ENCODE measurements at regions not wholly inside any gene's neighbourhood (a gene's known extent, or its start where the extent isn't known, plus 50 kb on each side); places are given as distances from the start of the nearest gene placed in this dataset.

DNA sequence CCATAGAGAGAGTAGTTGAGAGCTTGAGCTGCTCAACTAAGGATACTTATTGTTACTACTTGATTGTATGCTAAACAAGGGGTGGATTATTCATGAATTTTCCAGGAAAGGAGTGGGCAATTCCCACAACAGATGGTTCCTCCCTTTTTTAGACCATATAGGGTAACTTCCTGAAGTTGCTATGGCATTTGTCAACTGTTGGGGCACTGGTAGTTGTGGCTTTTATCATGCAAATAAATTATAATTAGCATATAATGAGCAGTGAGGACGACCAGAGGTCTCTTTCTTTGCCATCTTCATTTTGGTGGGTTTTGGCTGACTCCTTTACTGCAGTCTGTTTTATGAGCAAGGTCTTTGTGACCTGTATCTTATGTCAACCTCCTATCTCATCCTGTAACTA, 1403.5 kb upstream of the PABPC4L start:
- 9 to 38% (median 24%) methylated on average over 1 of the region's 1 CpG for WGBS, 3 donors
- Histone ChIP-seq H3K4me1 (no peaks in the 10 kb centered on the region), H3K27ac (no peak overlapping the region), H3K9me3 (peaks cover 13% of the 10 kb centered on the region), H3K36me3 (ENCODE audit: insufficient read depth in 1 of 2, low read depth in 1 of 2) (no peaks in the 10 kb centered on the region), H3K4me3 (no peak overlapping the region), H3K27me3 (ENCODE audit: insufficient read depth in 3 of 3, low read length in 2 of 3) (no peaks in the 10 kb centered on the region)
- DNase-seq (no peak), ATAC-seq (no peak)
- TF ChIP-seq, protein P1, sequence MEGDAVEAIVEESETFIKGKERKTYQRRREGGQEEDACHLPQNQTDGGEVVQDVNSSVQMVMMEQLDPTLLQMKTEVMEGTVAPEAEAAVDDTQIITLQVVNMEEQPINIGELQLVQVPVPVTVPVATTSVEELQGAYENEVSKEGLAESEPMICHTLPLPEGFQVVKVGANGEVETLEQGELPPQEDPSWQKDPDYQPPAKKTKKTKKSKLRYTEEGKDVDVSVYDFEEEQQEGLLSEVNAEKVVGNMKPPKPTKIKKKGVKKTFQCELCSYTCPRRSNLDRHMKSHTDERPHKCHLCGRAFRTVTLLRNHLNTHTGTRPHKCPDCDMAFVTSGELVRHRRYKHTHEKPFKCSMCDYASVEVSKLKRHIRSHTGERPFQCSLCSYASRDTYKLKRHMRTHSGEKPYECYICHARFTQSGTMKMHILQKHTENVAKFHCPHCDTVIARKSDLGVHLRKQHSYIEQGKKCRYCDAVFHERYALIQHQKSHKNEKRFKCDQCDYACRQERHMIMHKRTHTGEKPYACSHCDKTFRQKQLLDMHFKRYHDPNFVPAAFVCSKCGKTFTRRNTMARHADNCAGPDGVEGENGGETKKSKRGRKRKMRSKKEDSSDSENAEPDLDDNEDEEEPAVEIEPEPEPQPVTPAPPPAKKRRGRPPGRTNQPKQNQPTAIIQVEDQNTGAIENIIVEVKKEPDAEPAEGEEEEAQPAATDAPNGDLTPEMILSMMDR (IDR thresholded peaks at IDR 0.05) = no peak
- intact Hi-C loops (cut with DNase I) = no loop called here

GRCh38 chr4:135604531-135604930, 1402.9 kb upstream of the PABPC4L start:
- H3K9me3 ChIP-seq = peaks cover 14% of the 10 kb centered on the region
- TF ChIP-seq, protein P1 (IDR thresholded peaks at IDR 0.05) = no peak
- H3K27me3 ChIP-seq (ENCODE audit: insufficient read depth in 3 of 3, low read length in 2 of 3) = no peaks in the 10 kb centered on the region
- no peaks in the 10 kb centered on the region for H3K36me3 ChIP-seq (ENCODE audit: insufficient read depth in 1 of 2, low read depth in 1 of 2)
- 70 to 76% (median 73%) methylated on average over 1 of the region's 1 CpG for WGBS, 3 donors
- intact Hi-C loops (cut with DNase I) = no loop called here
- no peaks in the 10 kb centered on the region for H3K4me1 ChIP-seq
- no peak overlapping the region for H3K4me3 ChIP-seq
- DNase-seq = no peak
- no peak for ATAC-seq
- no peak overlapping the region for H3K27ac ChIP-seq

DNA sequence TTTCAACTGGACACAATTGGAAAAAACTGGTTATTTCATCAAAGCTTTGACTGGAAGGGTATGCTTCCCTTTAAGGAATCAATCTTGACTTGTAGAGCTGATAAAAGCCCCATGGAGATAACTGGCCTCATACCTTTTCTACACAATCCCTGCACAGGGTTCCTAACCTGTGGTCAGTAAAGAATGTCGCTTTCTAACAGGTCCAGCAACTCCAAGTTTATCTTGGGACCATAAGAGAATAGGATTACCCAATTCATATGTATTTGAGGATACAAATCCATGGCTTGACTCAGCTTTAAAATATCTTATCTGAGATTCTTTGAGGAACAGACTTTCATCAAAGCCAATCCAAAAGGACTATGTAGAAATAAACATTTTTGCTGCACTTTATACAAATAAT, 1399.8 kb upstream of the PABPC4L start:
- 63 to 75% (median 73%) methylated on average over 1 of the region's 1 CpG for WGBS, 3 donors
- ATAC-seq (no peak), DNase-seq (no peak)
- peaks cover 17% of the 10 kb centered on the region for H3K9me3 ChIP-seq
- no peak overlapping the region for H3K27ac ChIP-seq
- H3K36me3 ChIP-seq (ENCODE audit: insufficient read depth in 1 of 2, low read depth in 1 of 2) = no peaks in the 10 kb centered on the region
- H3K4me3 ChIP-seq = no peak overlapping the region
- no peaks in the 10 kb centered on the region for H3K4me1 ChIP-seq
- no peaks in the 10 kb centered on the region for H3K27me3 ChIP-seq (ENCODE audit: insufficient read depth in 3 of 3, low read length in 2 of 3)
- intact Hi-C loops (cut with DNase I) = no loop called here
- TF ChIP-seq, protein P1 (IDR thresholded peaks at IDR 0.05) = no peak

GRCh38 chr4:135598151-135598550, 1396.6 kb upstream of the PABPC4L start:
- no peaks in the 10 kb centered on the region for H3K27me3 ChIP-seq (ENCODE audit: insufficient read depth in 3 of 3, low read length in 2 of 3)
- 39 to 48% (median 43%) methylated on average over 1 of the region's 1 CpG for WGBS, 3 donors
- H3K4me3 ChIP-seq = no peak overlapping the region
- ATAC-seq (no peak), DNase-seq (no peak)
- intact Hi-C loops (cut with DNase I) = no loop called here
- H3K36me3 ChIP-seq (ENCODE audit: insufficient read depth in 1 of 2, low read depth in 1 of 2) = no peaks in the 10 kb centered on the region
- TF ChIP-seq, protein P1 (IDR thresholded peaks at IDR 0.05) = no peak
- no peaks in the 10 kb centered on the region for H3K4me1 ChIP-seq
- no peak overlapping the region for H3K27ac ChIP-seq
- peaks cover 17% of the 10 kb centered on the region for H3K9me3 ChIP-seq

DNA sequence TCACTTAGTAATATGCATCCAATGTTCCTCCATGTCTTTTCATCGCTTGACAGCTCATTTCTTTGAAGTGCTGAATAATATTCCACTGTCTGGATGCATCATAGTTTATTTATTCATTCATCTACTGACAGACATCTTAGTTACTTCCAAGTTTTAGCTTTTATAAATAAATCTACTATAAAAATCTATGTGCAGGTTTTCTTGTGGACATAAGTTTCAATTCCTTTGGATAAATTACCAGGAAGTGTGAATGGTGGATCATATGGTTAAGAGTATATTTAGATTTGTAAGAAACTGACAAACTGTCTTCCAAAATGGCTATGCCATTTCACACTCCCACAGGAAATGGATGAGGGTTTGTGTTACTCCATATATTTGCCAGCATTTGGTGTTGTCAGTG, 1392.9 kb upstream of the PABPC4L start:
- ATAC-seq = no peak
- intact Hi-C loops (cut with DNase I) = no loop called here
- Histone ChIP-seq H3K4me3 (no peak overlapping the region), H3K36me3 (ENCODE audit: insufficient read depth in 1 of 2, low read depth in 1 of 2) (no peaks in the 10 kb centered on the region), H3K9me3 (peaks cover 3% of the 10 kb centered on the region), H3K4me1 (no peaks in the 10 kb centered on the region), H3K27me3 (ENCODE audit: insufficient read depth in 3 of 3, low read length in 2 of 3) (no peaks in the 10 kb centered on the region), H3K27ac (no peak overlapping the region)
- DNase-seq = no peak
- TF ChIP-seq, protein P1 (IDR thresholded peaks at IDR 0.05) = no peak
- 74 to 86% (median 86%) methylated on average over 1 of the region's 1 CpG for WGBS, 3 donors
